IMR-90 (cell line): ENCODE measurements at regions not wholly inside any gene's neighbourhood (a gene's known extent, or its start where the extent isn't known, plus 50 kb on each side); places are given as distances from the start of the nearest gene placed in this dataset.

ENCODE experiments used
- ATAC-seq: fragments of 200-7000 bp; cut with Tn5 transposase; 2 replicates; pipeline ENCODE4 v1.9.1; 2020; ENCODE audit warnings: low read depth, mild to moderate bottlenecking, moderate library complexity
- BruUV-seq: library from RNA; stranded (reverse); fragments of 400-500 nt; replicated peaks from 2 replicates; lab custom pipeline; 2021; lab: Mats Ljungman, UMichigan
- CTCF ChIA-PET: fragments of 300-600 bp; formaldehyde crosslinking; extraction: SDS; loops from one replicate; lab custom pipeline; 2021; ENCODE audit warnings: antibody characterized with exemption; lab: Yijun Ruan, JAX
- POLR2A ChIA-PET: fragments of 300-600 bp; sonication (Branson Sonifier 250); formaldehyde crosslinking; loops from one replicate; lab custom pipeline; 2022; ENCODE audit warnings: antibody characterized with exemption; ENCODE audit not compliant: unreplicated experiment; lab: Charles Lee
- DNase-seq: peaks from one replicate; pipeline ENCODE4 v3.0.0; 2013
- H2AFZ ChIP-seq: replicated peaks from 2 replicates; pipeline ENCODE3; 2013; ENCODE audit warnings: low read length, mild to moderate bottlenecking; ENCODE audit not compliant: poor library complexity
- H2AK5ac ChIP-seq: 2 replicates; pipeline ENCODE4 v1.6.1; 2013; ENCODE audit warnings: low read depth, low read length, inconsistent platforms
- H2AK9ac ChIP-seq: replicated peaks from 2 replicates; pipeline ENCODE3; 2013; ENCODE audit warnings: mild to moderate bottlenecking, low read depth, low read length, moderate library complexity; ENCODE audit not compliant: poor library complexity
- H2BK120ac ChIP-seq: 2 replicates; pipeline ENCODE4 v1.6.1; 2013; ENCODE audit warnings: low read depth, low read length, inconsistent platforms
- H2BK15ac ChIP-seq: 3 replicates; pipeline ENCODE4 v1.6.1; 2013; ENCODE audit warnings: low read depth, low read length, inconsistent platforms
- H2BK20ac ChIP-seq: 2 replicates; pipeline ENCODE4 v1.6.1; 2013; ENCODE audit warnings: low read depth, mild to moderate bottlenecking, inconsistent platforms, low read length, moderate library complexity
- H2BK5ac ChIP-seq: 2 replicates; pipeline ENCODE4 v1.6.1; 2013; ENCODE audit warnings: mild to moderate bottlenecking, low read depth, low read length, inconsistent platforms; ENCODE audit not compliant: poor library complexity, severe bottlenecking
- H3K14ac ChIP-seq: replicated peaks from 2 replicates; pipeline ENCODE4 v1.6.1; 2013; ENCODE audit warnings: low read depth, low read length, inconsistent platforms
- H3K18ac ChIP-seq: 2 replicates; pipeline ENCODE4 v1.6.1; 2013; ENCODE audit warnings: low read depth, low read length, control low read depth
- H3K23ac ChIP-seq: 2 replicates; pipeline ENCODE4 v1.6.1; 2013; ENCODE audit warnings: low read depth, low read length, inconsistent platforms
- H3K27ac ChIP-seq: 2 replicates; pipeline ENCODE4 v1.5.1; 2013; ENCODE audit warnings: mild to moderate bottlenecking, control low read depth, low read length; ENCODE audit not compliant: insufficient read depth
- H3K27me3 ChIP-seq: 2 replicates; pipeline ENCODE4 v1.6.1; 2013; ENCODE audit warnings: low read length; ENCODE audit not compliant: control insufficient read depth, insufficient read depth
- H3K36me3 ChIP-seq: 2 replicates; pipeline ENCODE4 v1.6.1; 2013; ENCODE audit warnings: low read length, mixed read lengths; ENCODE audit not compliant: control insufficient read depth, insufficient read depth
- H3K4ac ChIP-seq: 2 replicates; pipeline ENCODE4 v1.6.1; 2013; ENCODE audit warnings: low read depth, low read length, inconsistent platforms
- H3K4me1 ChIP-seq: 2 replicates; pipeline ENCODE4 v1.6.1; 2013; ENCODE audit warnings: low read length, mixed read lengths; ENCODE audit not compliant: control insufficient read depth, insufficient read depth
- H3K4me2 ChIP-seq: 2 replicates; pipeline ENCODE4 v1.6.1; 2013; ENCODE audit warnings: low read depth, mild to moderate bottlenecking, control low read depth, low read length, moderate library complexity
- H3K4me3 ChIP-seq: 2 replicates; pipeline ENCODE4 v1.5.1; 2013; ENCODE audit warnings: low read depth, mild to moderate bottlenecking, control low read depth, low read length, moderate library complexity; ENCODE audit not compliant: insufficient read depth
- H3K56ac ChIP-seq: 2 replicates; pipeline ENCODE4 v1.6.1; 2013; ENCODE audit warnings: low read length, inconsistent platforms; ENCODE audit not compliant: insufficient read depth; ENCODE audit errors: extremely low read depth
- H3K79me1 ChIP-seq, 2 experiments: 2 replicates each; pipeline ENCODE4 v1.6.1; 2013; ENCODE audit warnings: low read length in 2 of 2, inconsistent platforms in 1 of 2, low read depth in 1 of 2
- H3K9ac ChIP-seq: 2 replicates; pipeline ENCODE4 v1.6.1; 2013; ENCODE audit warnings: low read depth, low read length, control low read depth
- H3K9me1 ChIP-seq: 2 replicates; pipeline ENCODE4 v1.6.1; 2013; ENCODE audit warnings: low read length, inconsistent platforms; ENCODE audit not compliant: insufficient read depth
- H3K9me3 ChIP-seq: 2 replicates; pipeline ENCODE4 v1.6.1; 2013; ENCODE audit warnings: low read length; ENCODE audit not compliant: control insufficient read depth, insufficient read depth
- H4K20me1 ChIP-seq: 2 replicates; pipeline ENCODE4 v1.6.1; 2013; ENCODE audit warnings: low read length, inconsistent platforms; ENCODE audit not compliant: insufficient read depth
- H4K5ac ChIP-seq: 2 replicates; pipeline ENCODE4 v1.6.1; 2013; ENCODE audit warnings: mild to moderate bottlenecking, low read depth, low read length, control low read depth
- H4K8ac ChIP-seq, 2 experiments: 2 replicates each; pipeline ENCODE4 v1.6.1; 2013; ENCODE audit warnings: low read depth in 2 of 2, low read length in 2 of 2, control low read depth in 1 of 2, inconsistent platforms in 1 of 2
- H4K91ac ChIP-seq: 2 replicates; pipeline ENCODE4 v1.6.1; 2013; ENCODE audit warnings: low read depth, low read length, inconsistent platforms; ENCODE audit not compliant: insufficient read depth
- CTCF ChIP-seq: conservative IDR thresholded peaks from 2 replicates; pipeline ENCODE4 v1.5.1; 2012; ENCODE audit warnings: mild to moderate bottlenecking, low read depth, low read length, improper control_type of control experiment
- MXI1 ChIP-seq: IDR thresholded peaks from 2 replicates; pipeline ENCODE4 v1.6.1; 2012; ENCODE audit warnings: low read depth, mild to moderate bottlenecking, low read length, moderate library complexity, borderline replicate concordance
- RAD21 ChIP-seq: IDR thresholded peaks from 2 replicates; pipeline ENCODE4 v1.6.1; 2012; ENCODE audit warnings: low read length, improper control_type of control experiment
- dilution Hi-C: fragments of 300-500 bp; cut with HindIII; formaldehyde crosslinking; loops from one replicate; pipeline ENCODE4 v1.14.3; 2018; ENCODE audit warnings: low sequenced_read_pairs; ENCODE audit not compliant: unreplicated experiment
- in situ Hi-C: fragments of 300-500 bp; cut with MboI; formaldehyde crosslinking; loops from 3 replicates; pipeline ENCODE4 v1.14.3; 2019; ENCODE audit warnings: low sequenced_read_pairs, inconsistent platforms, mixed read lengths
- intact Hi-C: fragments of 100-400 bp; cut with micrococcal nuclease; formaldehyde crosslinking; loops from 2 replicates; pipeline ENCODE4 v1.10.0; 2022

GRCh38 chr3:102662498-102662772, 227.6 kb downstream of the ZPLD1 start:
- H4K5ac ChIP-seq: no peak overlapping the region
- H3K18ac ChIP-seq: no peak overlapping the region
- H3K4me1 ChIP-seq: no peaks in the 10 kb centered on the region
- no peak for DNase-seq
- no peak overlapping the region for H3K9ac ChIP-seq
- no peak for ATAC-seq
- in situ Hi-C loops (no loop called here), intact Hi-C loops (no loop called here), dilution Hi-C loops (no loop called here)
- no peak overlapping the region for H2BK20ac ChIP-seq
- no peaks in the 10 kb centered on the region for H3K9me1 ChIP-seq
- H3K56ac ChIP-seq: no peak overlapping the region
- no peak overlapping the region for H3K23ac ChIP-seq
- H2AK9ac ChIP-seq: no peak overlapping the region
- no peaks in the 10 kb centered on the region for H3K79me1 ChIP-seq
- H3K9me3 ChIP-seq: no peaks in the 10 kb centered on the region
- H4K8ac ChIP-seq: no peak overlapping the region
- ChIA-PET CTCF (no interaction called here), POLR2A (no interaction called here)
- H4K20me1 ChIP-seq: no peaks in the 10 kb centered on the region
- TF ChIP-seq CTCF (no peak), MXI1 (no peak), RAD21 (no peak)
- no peak overlapping the region for H3K4ac ChIP-seq
- no peak overlapping the region for H2AFZ ChIP-seq
- no peak overlapping the region for H2BK5ac ChIP-seq
- no peak overlapping the region for H2AK5ac ChIP-seq
- no peak overlapping the region for H3K14ac ChIP-seq
- H4K91ac ChIP-seq: no peak overlapping the region
- H3K27ac ChIP-seq: no peak overlapping the region
- BruUV-seq: no TSS peak
- H3K4me2 ChIP-seq: no peak overlapping the region
- H3K4me3 ChIP-seq: no peak overlapping the region
- H3K36me3 ChIP-seq: no peaks in the 10 kb centered on the region
- no peak overlapping the region for H2BK15ac ChIP-seq
- H3K27me3 ChIP-seq: no peaks in the 10 kb centered on the region
- H2BK120ac ChIP-seq: no peak overlapping the region
